ENCODE measurements at regions not wholly inside any gene's neighbourhood (a gene's known extent, or its start where the extent isn't known, plus 50 kb on each side); places are given as distances from the start of the nearest gene placed in this dataset.
"Not testable (repeated sequence)": the region's sequence is repeated elsewhere in the genome, so short reads cannot be mapped to it uniquely, and the experiment has no call there.

DNA sequence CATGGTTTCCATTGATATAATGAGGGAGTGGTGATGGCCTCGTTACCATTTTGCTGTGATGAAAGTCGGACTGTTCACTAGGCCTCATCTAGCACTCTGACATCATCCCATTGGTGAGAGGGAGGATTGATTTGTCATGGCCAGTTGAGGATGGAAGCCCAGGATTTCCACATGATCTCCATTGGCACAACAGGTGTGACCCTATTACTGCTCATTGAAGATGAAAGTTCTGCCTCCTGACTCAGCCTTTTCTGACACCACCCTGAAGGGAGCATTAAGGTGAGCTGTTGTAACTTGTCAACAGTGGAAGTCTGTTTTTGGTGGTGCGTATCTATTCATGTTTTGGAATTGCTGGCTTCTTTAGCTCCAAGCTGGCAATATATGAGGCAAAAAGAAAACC is 144.2 kb downstream of the PABPC4L start (continued):
- no peak for TF ChIP-seq ETV6 (CRISPR knock-in tag; IDR thresholded peaks at IDR 0.05)
- TF ChIP-seq SMAD3 (CRISPR knock-in tag; IDR thresholded peaks at IDR 0.05; ENCODE audit: borderline replicate concordance) = no peak
- TF ChIP-seq GRHL2 (CRISPR knock-in tag; IDR thresholded peaks at IDR 0.05; ENCODE audit: insufficient replicate concordance, severe bottlenecking) = no peak
- TF ChIP-seq, protein P1, sequence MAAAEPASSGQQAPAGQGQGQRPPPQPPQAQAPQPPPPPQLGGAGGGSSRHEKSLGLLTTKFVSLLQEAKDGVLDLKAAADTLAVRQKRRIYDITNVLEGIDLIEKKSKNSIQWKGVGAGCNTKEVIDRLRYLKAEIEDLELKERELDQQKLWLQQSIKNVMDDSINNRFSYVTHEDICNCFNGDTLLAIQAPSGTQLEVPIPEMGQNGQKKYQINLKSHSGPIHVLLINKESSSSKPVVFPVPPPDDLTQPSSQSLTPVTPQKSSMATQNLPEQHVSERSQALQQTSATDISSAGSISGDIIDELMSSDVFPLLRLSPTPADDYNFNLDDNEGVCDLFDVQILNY (CRISPR knock-in tag; IDR thresholded peaks at IDR 0.05) = no peak
- TF ChIP-seq ZNF317 (CRISPR knock-in tag; IDR thresholded peaks at IDR 0.05; ENCODE audit: borderline replicate concordance, low read depth) = no peak
- TF ChIP-seq FOXK1 (CRISPR knock-in tag; IDR thresholded peaks at IDR 0.05) = no peak

DNA sequence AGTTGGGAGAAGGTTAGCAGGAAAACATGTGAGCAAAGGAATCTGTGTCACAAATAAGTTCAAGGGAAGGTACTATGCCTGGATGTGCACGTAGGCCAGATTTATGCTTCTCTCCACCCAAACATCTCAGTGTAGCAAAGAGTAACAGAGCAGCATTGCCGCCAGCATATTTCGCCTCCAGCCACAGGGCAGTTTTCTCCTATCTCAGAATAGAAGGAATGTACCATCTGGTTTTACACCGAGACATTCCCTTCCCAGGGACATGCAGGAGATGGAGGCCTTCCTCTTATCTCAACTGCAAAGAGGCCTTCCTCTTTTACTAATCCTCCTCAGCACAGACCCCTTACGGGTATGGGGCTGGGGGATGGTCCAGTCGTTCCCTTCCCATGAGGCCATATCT is 155.4 kb downstream of the PABPC4L start:
- H3K9me3 Mint-ChIP-seq; CTCF ChIA-PET; H3K4me1 Mint-ChIP-seq; DNase-seq (ENCODE audit: low spot score); POLR2A ChIA-PET; ATAC-seq; H3K27ac Mint-ChIP-seq; H3K4me3 Mint-ChIP-seq; H3K27me3 Mint-ChIP-seq (ENCODE audit: low read depth); H3K36me3 Mint-ChIP-seq: not testable (repeated sequence)

DNA sequence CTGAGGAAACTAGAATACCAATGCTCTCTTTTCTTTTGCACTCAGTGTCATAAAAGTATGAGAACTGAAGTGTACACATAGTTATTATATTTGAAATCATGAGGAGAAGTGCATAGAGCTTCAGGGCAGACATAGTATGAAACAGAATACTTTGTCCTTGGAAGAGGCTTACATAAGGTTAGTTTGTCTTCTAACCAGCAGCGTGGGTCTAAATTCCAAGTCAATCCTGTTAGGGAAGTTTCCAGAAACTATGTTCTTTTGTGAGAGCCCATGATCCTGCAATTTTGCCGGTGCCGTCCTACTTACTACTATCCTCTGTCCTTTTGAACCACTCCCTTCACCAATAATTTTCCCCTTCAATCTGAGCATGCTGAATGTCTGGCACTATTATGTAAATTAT is 156.2 kb downstream of the PABPC4L start:
- H3K4me3 Mint-ChIP-seq = no peak overlapping the region
- CTCF ChIA-PET = no interaction called here
- H3K27ac Mint-ChIP-seq = no peak overlapping the region
- ATAC-seq = no peak
- H3K27me3 Mint-ChIP-seq (ENCODE audit: low read depth) = no peaks in the 10 kb centered on the region
- TF ChIP-seq, protein P2, sequence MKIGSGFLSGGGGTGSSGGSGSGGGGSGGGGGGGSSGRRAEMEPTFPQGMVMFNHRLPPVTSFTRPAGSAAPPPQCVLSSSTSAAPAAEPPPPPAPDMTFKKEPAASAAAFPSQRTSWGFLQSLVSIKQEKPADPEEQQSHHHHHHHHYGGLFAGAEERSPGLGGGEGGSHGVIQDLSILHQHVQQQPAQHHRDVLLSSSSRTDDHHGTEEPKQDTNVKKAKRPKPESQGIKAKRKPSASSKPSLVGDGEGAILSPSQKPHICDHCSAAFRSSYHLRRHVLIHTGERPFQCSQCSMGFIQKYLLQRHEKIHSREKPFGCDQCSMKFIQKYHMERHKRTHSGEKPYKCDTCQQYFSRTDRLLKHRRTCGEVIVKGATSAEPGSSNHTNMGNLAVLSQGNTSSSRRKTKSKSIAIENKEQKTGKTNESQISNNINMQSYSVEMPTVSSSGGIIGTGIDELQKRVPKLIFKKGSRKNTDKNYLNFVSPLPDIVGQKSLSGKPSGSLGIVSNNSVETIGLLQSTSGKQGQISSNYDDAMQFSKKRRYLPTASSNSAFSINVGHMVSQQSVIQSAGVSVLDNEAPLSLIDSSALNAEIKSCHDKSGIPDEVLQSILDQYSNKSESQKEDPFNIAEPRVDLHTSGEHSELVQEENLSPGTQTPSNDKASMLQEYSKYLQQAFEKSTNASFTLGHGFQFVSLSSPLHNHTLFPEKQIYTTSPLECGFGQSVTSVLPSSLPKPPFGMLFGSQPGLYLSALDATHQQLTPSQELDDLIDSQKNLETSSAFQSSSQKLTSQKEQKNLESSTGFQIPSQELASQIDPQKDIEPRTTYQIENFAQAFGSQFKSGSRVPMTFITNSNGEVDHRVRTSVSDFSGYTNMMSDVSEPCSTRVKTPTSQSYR (CRISPR knock-in tag; IDR thresholded peaks at IDR 0.05) = no peak
- TF ChIP-seq, protein P3, sequence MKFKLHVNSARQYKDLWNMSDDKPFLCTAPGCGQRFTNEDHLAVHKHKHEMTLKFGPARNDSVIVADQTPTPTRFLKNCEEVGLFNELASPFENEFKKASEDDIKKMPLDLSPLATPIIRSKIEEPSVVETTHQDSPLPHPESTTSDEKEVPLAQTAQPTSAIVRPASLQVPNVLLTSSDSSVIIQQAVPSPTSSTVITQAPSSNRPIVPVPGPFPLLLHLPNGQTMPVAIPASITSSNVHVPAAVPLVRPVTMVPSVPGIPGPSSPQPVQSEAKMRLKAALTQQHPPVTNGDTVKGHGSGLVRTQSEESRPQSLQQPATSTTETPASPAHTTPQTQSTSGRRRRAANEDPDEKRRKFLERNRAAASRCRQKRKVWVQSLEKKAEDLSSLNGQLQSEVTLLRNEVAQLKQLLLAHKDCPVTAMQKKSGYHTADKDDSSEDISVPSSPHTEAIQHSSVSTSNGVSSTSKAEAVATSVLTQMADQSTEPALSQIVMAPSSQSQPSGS (CRISPR knock-in tag; IDR thresholded peaks at IDR 0.05; ENCODE audit: borderline replicate concordance, low read depth) = no peak
- TF ChIP-seq, protein P4, sequence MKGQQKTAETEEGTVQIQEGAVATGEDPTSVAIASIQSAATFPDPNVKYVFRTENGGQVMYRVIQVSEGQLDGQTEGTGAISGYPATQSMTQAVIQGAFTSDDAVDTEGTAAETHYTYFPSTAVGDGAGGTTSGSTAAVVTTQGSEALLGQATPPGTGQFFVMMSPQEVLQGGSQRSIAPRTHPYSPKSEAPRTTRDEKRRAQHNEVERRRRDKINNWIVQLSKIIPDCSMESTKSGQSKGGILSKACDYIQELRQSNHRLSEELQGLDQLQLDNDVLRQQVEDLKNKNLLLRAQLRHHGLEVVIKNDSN (CRISPR knock-in tag; IDR thresholded peaks at IDR 0.05) = no peak
- no peak for TF ChIP-seq ELF4 (CRISPR knock-in tag; IDR thresholded peaks at IDR 0.05; ENCODE audit: low read depth)
- TF ChIP-seq, protein P1 (CRISPR knock-in tag; IDR thresholded peaks at IDR 0.05) = no peak
- no peak for TF ChIP-seq ZNF138 (CRISPR knock-in tag; conservative IDR thresholded peaks at IDR 0.05)
- TF ChIP-seq ZNF396 (CRISPR knock-in tag; IDR thresholded peaks at IDR 0.05; ENCODE audit: borderline replicate concordance) = no peak
- TF ChIP-seq, protein P5, sequence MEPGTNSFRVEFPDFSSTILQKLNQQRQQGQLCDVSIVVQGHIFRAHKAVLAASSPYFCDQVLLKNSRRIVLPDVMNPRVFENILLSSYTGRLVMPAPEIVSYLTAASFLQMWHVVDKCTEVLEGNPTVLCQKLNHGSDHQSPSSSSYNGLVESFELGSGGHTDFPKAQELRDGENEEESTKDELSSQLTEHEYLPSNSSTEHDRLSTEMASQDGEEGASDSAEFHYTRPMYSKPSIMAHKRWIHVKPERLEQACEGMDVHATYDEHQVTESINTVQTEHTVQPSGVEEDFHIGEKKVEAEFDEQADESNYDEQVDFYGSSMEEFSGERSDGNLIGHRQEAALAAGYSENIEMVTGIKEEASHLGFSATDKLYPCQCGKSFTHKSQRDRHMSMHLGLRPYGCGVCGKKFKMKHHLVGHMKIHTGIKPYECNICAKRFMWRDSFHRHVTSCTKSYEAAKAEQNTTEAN (CRISPR knock-in tag; IDR thresholded peaks at IDR 0.05) = no peak
- TF ChIP-seq, protein P6, sequence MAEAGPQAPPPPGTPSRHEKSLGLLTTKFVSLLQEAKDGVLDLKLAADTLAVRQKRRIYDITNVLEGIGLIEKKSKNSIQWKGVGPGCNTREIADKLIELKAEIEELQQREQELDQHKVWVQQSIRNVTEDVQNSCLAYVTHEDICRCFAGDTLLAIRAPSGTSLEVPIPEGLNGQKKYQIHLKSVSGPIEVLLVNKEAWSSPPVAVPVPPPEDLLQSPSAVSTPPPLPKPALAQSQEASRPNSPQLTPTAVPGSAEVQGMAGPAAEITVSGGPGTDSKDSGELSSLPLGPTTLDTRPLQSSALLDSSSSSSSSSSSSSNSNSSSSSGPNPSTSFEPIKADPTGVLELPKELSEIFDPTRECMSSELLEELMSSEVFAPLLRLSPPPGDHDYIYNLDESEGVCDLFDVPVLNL (CRISPR knock-in tag; IDR thresholded peaks at IDR 0.05; ENCODE audit: borderline replicate concordance, low read depth) = no peak
- TF ChIP-seq GRHL2 (CRISPR knock-in tag; IDR thresholded peaks at IDR 0.05; ENCODE audit: insufficient replicate concordance, severe bottlenecking) = no peak
- TF ChIP-seq ZNF263 (CRISPR knock-in tag; IDR thresholded peaks at IDR 0.05; ENCODE audit: low read depth) = no peak
- H3K9me3 Mint-ChIP-seq = peaks cover 10% of the 10 kb centered on the region
- H3K4me1 Mint-ChIP-seq = no peaks in the 10 kb centered on the region
- peaks cover 2% of the 10 kb centered on the region for H3K36me3 Mint-ChIP-seq
- POLR2A ChIA-PET = no interaction called here
- DNase-seq (ENCODE audit: low spot score) = no peak

Data from WTC11 (cell line).